ENCODE measurements at regions not wholly inside any gene's neighbourhood (a gene's known extent, or its start where the extent isn't known, plus 50 kb on each side); places are given as distances from the start of the nearest gene placed in this dataset.
"Not testable (repeated sequence)": the region's sequence is repeated elsewhere in the genome, so short reads cannot be mapped to it uniquely, and the experiment has no call there.

- H3K4me1 ChIP-seq (ENCODE audit: control insufficient read depth in 1 of 2, insufficient read depth in 2 of 2, low read length in 2 of 2); ATAC-seq (ENCODE audit: low FRiP score); H3K27me3 ChIP-seq (ENCODE audit: control insufficient read depth in 1 of 2, insufficient read depth in 2 of 2, low read length in 1 of 2); H3K27ac ChIP-seq (ENCODE audit: low read depth in 1 of 2, low read length in 2 of 2); DNase-seq; intact Hi-C loops (cut with DNase I); H3K4me3 ChIP-seq (ENCODE audit: low read length in 2 of 2); H3K36me3 ChIP-seq (ENCODE audit: control insufficient read depth in 1 of 2, insufficient read depth in 2 of 2, low read length in 1 of 2); H3K9me3 ChIP-seq (ENCODE audit: control insufficient read depth, low read length): not testable (repeated sequence)
- WGBS, 2 donors, result 42 to 54% methylated on average over 15 to 19 of the region's 19 CpGs
Observed at GRCh38 chr1:146393154-146393553, 164.3 kb upstream of the NOTCH2NLA start.

GRCh38 chr1:146389178-146389577 is 160.4 kb upstream of the NOTCH2NLA start:
- not testable (repeated sequence) for H3K27me3 ChIP-seq (ENCODE audit: control insufficient read depth in 1 of 2, insufficient read depth in 2 of 2, low read length in 1 of 2)

GRCh38 chr1:146387750-146388469 is 159.1 kb upstream of the NOTCH2NLA start:
- ATAC-seq (ENCODE audit: low FRiP score); H3K4me1 ChIP-seq (ENCODE audit: control insufficient read depth in 1 of 2, insufficient read depth in 2 of 2, low read length in 2 of 2); H3K9me3 ChIP-seq (ENCODE audit: control insufficient read depth, low read length); DNase-seq; H3K4me3 ChIP-seq (ENCODE audit: low read length in 2 of 2); H3K27me3 ChIP-seq (ENCODE audit: control insufficient read depth in 1 of 2, insufficient read depth in 2 of 2, low read length in 1 of 2); H3K36me3 ChIP-seq (ENCODE audit: control insufficient read depth in 1 of 2, insufficient read depth in 2 of 2, low read length in 1 of 2); intact Hi-C loops (cut with DNase I): not testable (repeated sequence)
- 20 to 25% methylated on average over 8 to 9 of the region's 10 CpGs for WGBS, 2 donors
- H3K27ac ChIP-seq (ENCODE audit: low read depth in 1 of 2, low read length in 2 of 2), result peak overlapping the region in 1 of 2 donors; percentile 51

More at GRCh38 chr1:146389178-146389577, 160.4 kb upstream of the NOTCH2NLA start:
- H3K9me3 ChIP-seq (ENCODE audit: control insufficient read depth, low read length); H3K36me3 ChIP-seq (ENCODE audit: control insufficient read depth in 1 of 2, insufficient read depth in 2 of 2, low read length in 1 of 2); H3K4me1 ChIP-seq (ENCODE audit: control insufficient read depth in 1 of 2, insufficient read depth in 2 of 2, low read length in 2 of 2); H3K4me3 ChIP-seq (ENCODE audit: low read length in 2 of 2); H3K27ac ChIP-seq (ENCODE audit: low read depth in 1 of 2, low read length in 2 of 2); DNase-seq; intact Hi-C loops (cut with DNase I); ATAC-seq (ENCODE audit: low FRiP score): not testable (repeated sequence)
- WGBS, 2 donors, result 72 to 90% methylated on average over 4 to 5 of the region's 6 CpGs

GRCh38 chr1:146386851-146387749 is 158.3 kb upstream of the NOTCH2NLA start:
- WGBS, 2 donors, result 0% methylated on average over 22 to 30 of the region's 39 CpGs
- H3K27me3 ChIP-seq (ENCODE audit: control insufficient read depth in 1 of 2, insufficient read depth in 2 of 2, low read length in 1 of 2); H3K36me3 ChIP-seq (ENCODE audit: control insufficient read depth in 1 of 2, insufficient read depth in 2 of 2, low read length in 1 of 2); H3K9me3 ChIP-seq (ENCODE audit: control insufficient read depth, low read length); intact Hi-C loops (cut with DNase I); H3K4me1 ChIP-seq (ENCODE audit: control insufficient read depth in 1 of 2, insufficient read depth in 2 of 2, low read length in 2 of 2); H3K4me3 ChIP-seq (ENCODE audit: low read length in 2 of 2): not testable (repeated sequence)
- H3K27ac ChIP-seq (ENCODE audit: low read depth in 1 of 2, low read length in 2 of 2), result peak overlapping the region in 1 of 2 donors; percentile 52
- DNase-seq (peak; percentile 70 to 84), ATAC-seq (ENCODE audit: low FRiP score) (peak; percentile 99)

GRCh38 chr1:146381196-146381595 is 152.4 kb upstream of the NOTCH2NLA start:
- H3K36me3 ChIP-seq (ENCODE audit: control insufficient read depth in 1 of 2, insufficient read depth in 2 of 2, low read length in 1 of 2); H3K9me3 ChIP-seq (ENCODE audit: control insufficient read depth, low read length); DNase-seq; ATAC-seq (ENCODE audit: low FRiP score); intact Hi-C loops (cut with DNase I); H3K4me3 ChIP-seq (ENCODE audit: low read length in 2 of 2); H3K27me3 ChIP-seq (ENCODE audit: control insufficient read depth in 1 of 2, insufficient read depth in 2 of 2, low read length in 1 of 2); H3K4me1 ChIP-seq (ENCODE audit: control insufficient read depth in 1 of 2, insufficient read depth in 2 of 2, low read length in 2 of 2); H3K27ac ChIP-seq (ENCODE audit: low read depth in 1 of 2, low read length in 2 of 2): not testable (repeated sequence)
- WGBS, 2 donors, result 57 to 66% methylated on average over 3 to 4 of the region's 7 CpGs

GRCh38 chr1:146376708-146377496 is 148.1 kb upstream of the NOTCH2NLA start:
- 0 to 1% methylated on average over 35 to 42 of the region's 42 CpGs for WGBS, 2 donors
- not testable (repeated sequence) for H3K9me3 ChIP-seq (ENCODE audit: control insufficient read depth, low read length)
- ATAC-seq (ENCODE audit: low FRiP score), result peak; percentile 90

GRCh38 chr1:146376309-146376707 is 147.5 kb upstream of the NOTCH2NLA start:
- H3K27me3 ChIP-seq (ENCODE audit: control insufficient read depth in 1 of 2, insufficient read depth in 2 of 2, low read length in 1 of 2); H3K27ac ChIP-seq (ENCODE audit: low read depth in 1 of 2, low read length in 2 of 2); H3K4me3 ChIP-seq (ENCODE audit: low read length in 2 of 2); H3K4me1 ChIP-seq (ENCODE audit: control insufficient read depth in 1 of 2, insufficient read depth in 2 of 2, low read length in 2 of 2); H3K36me3 ChIP-seq (ENCODE audit: control insufficient read depth in 1 of 2, insufficient read depth in 2 of 2, low read length in 1 of 2); intact Hi-C loops (cut with DNase I); H3K9me3 ChIP-seq (ENCODE audit: control insufficient read depth, low read length): not testable (repeated sequence)
- peak; percentile 91 for ATAC-seq (ENCODE audit: low FRiP score)
- WGBS, 2 donors, result 0 to 1% methylated on average over 7 to 26 of the region's 27 CpGs
- peak; percentile 92 to 93 for DNase-seq

More at GRCh38 chr1:146376708-146377496, 148.1 kb upstream of the NOTCH2NLA start:
- H3K4me1 ChIP-seq (ENCODE audit: control insufficient read depth in 1 of 2, insufficient read depth in 2 of 2, low read length in 2 of 2); H3K27me3 ChIP-seq (ENCODE audit: control insufficient read depth in 1 of 2, insufficient read depth in 2 of 2, low read length in 1 of 2); intact Hi-C loops (cut with DNase I); H3K36me3 ChIP-seq (ENCODE audit: control insufficient read depth in 1 of 2, insufficient read depth in 2 of 2, low read length in 1 of 2): not testable (repeated sequence)
- H3K4me3 ChIP-seq (ENCODE audit: low read length in 2 of 2), result peak overlapping the region in 1 of 2 donors; percentile 64
- DNase-seq, result peak; percentile 77 to 79
- H3K27ac ChIP-seq (ENCODE audit: low read depth in 1 of 2, low read length in 2 of 2), result peak overlapping the region in 1 of 2 donors; percentile 100

- not testable (repeated sequence) for ATAC-seq (ENCODE audit: low FRiP score)
- WGBS, 2 donors, result 96 to 98% methylated on average over 6 of the region's 6 CpGs
Observed at GRCh38 chr1:146375108-146375507, 146.3 kb upstream of the NOTCH2NLA start.

More at GRCh38 chr1:146375108-146375507, 146.3 kb upstream of the NOTCH2NLA start:
- H3K4me3 ChIP-seq (ENCODE audit: low read length in 2 of 2); H3K27me3 ChIP-seq (ENCODE audit: control insufficient read depth in 1 of 2, insufficient read depth in 2 of 2, low read length in 1 of 2); H3K27ac ChIP-seq (ENCODE audit: low read depth in 1 of 2, low read length in 2 of 2); H3K9me3 ChIP-seq (ENCODE audit: control insufficient read depth, low read length); intact Hi-C loops (cut with DNase I); DNase-seq; H3K4me1 ChIP-seq (ENCODE audit: control insufficient read depth in 1 of 2, insufficient read depth in 2 of 2, low read length in 2 of 2); H3K36me3 ChIP-seq (ENCODE audit: control insufficient read depth in 1 of 2, insufficient read depth in 2 of 2, low read length in 1 of 2): not testable (repeated sequence)
